ENCODE measurements at regions not wholly inside any gene's neighbourhood (a gene's known extent, or its start where the extent isn't known, plus 50 kb on each side); places are given as distances from the start of the nearest gene placed in this dataset.

DNA sequence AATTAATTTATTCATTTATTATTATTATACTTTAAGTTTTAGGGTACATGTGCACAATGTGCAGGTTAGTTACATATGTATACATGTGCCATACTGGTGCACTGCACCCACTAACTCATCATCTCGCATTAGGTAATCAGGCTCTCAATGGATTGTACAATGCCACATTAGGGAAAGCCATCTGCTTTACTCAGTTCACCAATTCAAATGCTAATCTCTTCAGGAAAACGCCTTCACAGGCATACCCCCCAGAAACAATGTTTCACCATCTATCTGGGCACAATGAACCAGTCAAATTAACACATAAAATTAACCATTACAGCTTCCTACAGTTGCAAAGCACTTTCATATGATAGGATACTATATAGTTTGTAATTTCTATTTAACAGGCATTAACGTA, 84.8 kb upstream of the DNAJC10 start:
- DNase-seq = no peak
- H3K4me3 ChIP-seq = no peak overlapping the region
- ATAC-seq = no peak
- H3K9me3 ChIP-seq = no peaks in the 10 kb centered on the region
- no peaks in the 10 kb centered on the region for H3K4me1 ChIP-seq
- no peaks in the 10 kb centered on the region for H3K36me3 ChIP-seq
- intact Hi-C loops (cut with DNase I) = no loop called here
- H3K27me3 ChIP-seq = no peaks in the 10 kb centered on the region
- TF ChIP-seq, protein P1, sequence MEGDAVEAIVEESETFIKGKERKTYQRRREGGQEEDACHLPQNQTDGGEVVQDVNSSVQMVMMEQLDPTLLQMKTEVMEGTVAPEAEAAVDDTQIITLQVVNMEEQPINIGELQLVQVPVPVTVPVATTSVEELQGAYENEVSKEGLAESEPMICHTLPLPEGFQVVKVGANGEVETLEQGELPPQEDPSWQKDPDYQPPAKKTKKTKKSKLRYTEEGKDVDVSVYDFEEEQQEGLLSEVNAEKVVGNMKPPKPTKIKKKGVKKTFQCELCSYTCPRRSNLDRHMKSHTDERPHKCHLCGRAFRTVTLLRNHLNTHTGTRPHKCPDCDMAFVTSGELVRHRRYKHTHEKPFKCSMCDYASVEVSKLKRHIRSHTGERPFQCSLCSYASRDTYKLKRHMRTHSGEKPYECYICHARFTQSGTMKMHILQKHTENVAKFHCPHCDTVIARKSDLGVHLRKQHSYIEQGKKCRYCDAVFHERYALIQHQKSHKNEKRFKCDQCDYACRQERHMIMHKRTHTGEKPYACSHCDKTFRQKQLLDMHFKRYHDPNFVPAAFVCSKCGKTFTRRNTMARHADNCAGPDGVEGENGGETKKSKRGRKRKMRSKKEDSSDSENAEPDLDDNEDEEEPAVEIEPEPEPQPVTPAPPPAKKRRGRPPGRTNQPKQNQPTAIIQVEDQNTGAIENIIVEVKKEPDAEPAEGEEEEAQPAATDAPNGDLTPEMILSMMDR (IDR thresholded peaks at IDR 0.05) = no peak
- no peak overlapping the region for H3K27ac ChIP-seq

DNA sequence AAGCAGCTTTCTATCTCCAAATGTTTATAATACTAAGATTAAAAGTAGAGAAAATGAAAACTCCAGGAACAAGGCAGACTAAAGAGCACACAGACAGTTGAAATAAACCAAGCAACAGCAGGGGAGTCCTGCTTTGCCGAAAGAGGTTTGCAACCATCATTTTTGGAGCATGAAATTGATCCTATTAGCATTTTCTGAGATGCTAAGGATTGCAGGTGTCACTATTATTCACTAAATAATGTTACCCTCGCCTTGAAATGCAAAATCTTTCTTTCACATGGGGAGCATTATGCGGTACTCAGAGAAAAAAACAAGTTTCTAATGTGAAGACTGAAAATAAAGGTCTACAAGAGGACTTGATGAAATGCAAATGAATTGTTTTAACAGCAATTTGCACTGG, 81.7 kb upstream of the DNAJC10 start:
- H3K36me3 ChIP-seq = no peaks in the 10 kb centered on the region
- DNase-seq (no peak), ATAC-seq (no peak)
- H3K27ac ChIP-seq = no peak overlapping the region
- TF ChIP-seq, protein P1 (IDR thresholded peaks at IDR 0.05) = no peak
- no peaks in the 10 kb centered on the region for H3K27me3 ChIP-seq
- no peak overlapping the region for H3K4me3 ChIP-seq
- intact Hi-C loops (cut with DNase I) = no loop called here
- no peaks in the 10 kb centered on the region for H3K4me1 ChIP-seq
- no peaks in the 10 kb centered on the region for H3K9me3 ChIP-seq

DNA sequence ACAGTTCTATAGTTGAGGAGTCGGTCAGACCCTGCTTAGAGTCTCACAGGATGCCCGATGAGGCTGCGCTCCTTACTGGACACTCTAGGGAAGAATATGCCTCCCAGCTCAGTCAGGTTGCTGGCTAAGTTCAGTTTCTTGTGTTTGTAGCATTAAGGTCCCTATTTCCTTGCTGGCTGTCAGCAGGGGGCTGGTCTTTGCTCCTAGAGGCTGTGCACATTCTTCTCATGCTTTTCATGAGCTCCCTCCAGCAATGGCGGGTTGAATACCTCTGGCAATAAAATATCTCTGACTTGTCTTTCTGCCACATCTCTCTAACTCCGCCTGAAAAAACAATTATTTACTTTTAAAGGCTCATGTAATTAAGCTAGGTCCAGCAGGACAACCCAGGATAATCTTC, 79.4 kb upstream of the DNAJC10 start:
- intact Hi-C loops (cut with DNase I) = no loop called here
- Histone ChIP-seq H3K27ac (no peak overlapping the region), H3K4me1 (no peaks in the 10 kb centered on the region), H3K27me3 (no peaks in the 10 kb centered on the region), H3K36me3 (no peaks in the 10 kb centered on the region), H3K9me3 (no peaks in the 10 kb centered on the region), H3K4me3 (no peak overlapping the region)
- ATAC-seq (no peak), DNase-seq (no peak)
- TF ChIP-seq, protein P1 (IDR thresholded peaks at IDR 0.05) = no peak

DNA sequence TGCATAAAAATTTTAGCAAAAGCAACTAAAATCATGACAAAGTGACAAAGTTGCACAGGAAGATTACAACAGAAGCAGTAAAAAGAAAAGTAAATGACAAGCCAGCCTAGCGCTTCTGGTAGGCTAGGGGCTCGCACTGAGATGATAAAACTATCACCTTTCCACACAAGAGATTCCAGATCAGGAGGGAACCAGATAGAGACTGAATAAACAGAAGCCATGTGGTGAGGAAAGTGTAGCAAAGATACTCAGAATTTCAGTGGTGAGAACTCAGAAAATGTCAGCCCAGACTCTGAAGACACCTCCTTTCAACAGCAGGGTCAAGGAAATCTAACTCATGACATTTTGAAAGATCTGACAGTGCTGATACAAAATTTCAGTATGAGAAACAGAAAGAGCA, 77.4 kb upstream of the DNAJC10 start:
- H3K27ac ChIP-seq = no peak overlapping the region
- no peak for ATAC-seq
- no peaks in the 10 kb centered on the region for H3K9me3 ChIP-seq
- no peak overlapping the region for H3K4me3 ChIP-seq
- H3K4me1 ChIP-seq = no peaks in the 10 kb centered on the region
- H3K27me3 ChIP-seq = no peaks in the 10 kb centered on the region
- intact Hi-C loops (cut with DNase I) = no loop called here
- no peaks in the 10 kb centered on the region for H3K36me3 ChIP-seq
- DNase-seq = no peak
- TF ChIP-seq, protein P1 (IDR thresholded peaks at IDR 0.05) = no peak

DNA sequence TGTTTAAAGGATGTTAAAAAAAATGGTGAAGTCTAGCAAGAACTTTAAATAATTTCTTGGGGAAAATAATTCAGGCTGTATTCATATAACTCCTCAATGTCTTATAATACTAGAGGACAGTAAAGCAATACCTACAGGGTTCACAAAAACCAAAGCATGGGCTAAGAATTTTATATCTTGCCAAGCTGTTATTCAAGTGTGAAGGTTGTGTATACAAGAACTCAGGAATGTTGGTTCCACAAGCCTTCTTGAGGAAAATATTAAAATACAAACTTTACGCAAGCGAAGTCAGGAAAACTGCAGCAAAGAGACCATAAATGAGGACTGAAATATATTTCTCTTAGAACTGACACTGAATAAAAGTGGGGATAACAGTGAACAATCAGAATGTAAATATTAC, 76.1 kb upstream of the DNAJC10 start:
- H3K9me3 ChIP-seq = no peaks in the 10 kb centered on the region
- intact Hi-C loops (cut with DNase I) = no loop called here
- no peaks in the 10 kb centered on the region for H3K36me3 ChIP-seq
- no peak for DNase-seq
- H3K4me3 ChIP-seq = no peak overlapping the region
- TF ChIP-seq, protein P1 (IDR thresholded peaks at IDR 0.05) = no peak
- ATAC-seq = no peak
- no peak overlapping the region for H3K27ac ChIP-seq
- H3K27me3 ChIP-seq = no peaks in the 10 kb centered on the region
- H3K4me1 ChIP-seq = no peaks in the 10 kb centered on the region

Measured in left lung (tissue), 4 donors.